Mucosa of rectum (tissue), 2 donors: ENCODE measurements at regions not wholly inside any gene's neighbourhood (a gene's known extent, or its start where the extent isn't known, plus 50 kb on each side); places are given as distances from the start of the nearest gene placed in this dataset.

Experiments
- H3K27ac ChIP-seq, 2 donors: one replicate each; pipeline ENCODE4 v1.7.0; 2013; ENCODE audit warnings: inconsistent platforms in 2 of 2, low read depth in 2 of 2, low read length in 2 of 2
- H3K27me3 ChIP-seq, 2 donors: one replicate each; pipeline ENCODE4 v1.7.0; 2013; ENCODE audit warnings: low read length in 2 of 2; ENCODE audit not compliant: control insufficient read depth in 2 of 2, insufficient read depth in 2 of 2
- H3K36me3 ChIP-seq, 2 donors: one replicate each; pipeline ENCODE4 v1.7.0; 2013; ENCODE audit warnings: low read length in 2 of 2; ENCODE audit not compliant: control insufficient read depth in 2 of 2, insufficient read depth in 2 of 2
- H3K4me1 ChIP-seq, 2 donors: one replicate each; pipeline ENCODE4 v1.7.0; 2013; ENCODE audit warnings: low read length in 2 of 2, mild to moderate bottlenecking in 1 of 2; ENCODE audit not compliant: control insufficient read depth in 2 of 2, insufficient read depth in 2 of 2
- H3K4me3 ChIP-seq, 2 donors: one replicate each; pipeline ENCODE4 v1.7.0; 2013; ENCODE audit warnings: low read length in 2 of 2
- H3K9ac ChIP-seq, 2 donors: one replicate each; pipeline ENCODE4 v1.7.0; 2013; ENCODE audit warnings: low read length in 2 of 2, low read depth in 1 of 2, mild to moderate bottlenecking in 1 of 2
- H3K9me3 ChIP-seq, 2 donors: one replicate each; pipeline ENCODE4 v1.7.0; 2013; ENCODE audit warnings: low read length in 2 of 2; ENCODE audit not compliant: control insufficient read depth in 2 of 2
- donor health status: healthy.
- donor health status: Normal muscosa, but diverticular disease.

DNA sequence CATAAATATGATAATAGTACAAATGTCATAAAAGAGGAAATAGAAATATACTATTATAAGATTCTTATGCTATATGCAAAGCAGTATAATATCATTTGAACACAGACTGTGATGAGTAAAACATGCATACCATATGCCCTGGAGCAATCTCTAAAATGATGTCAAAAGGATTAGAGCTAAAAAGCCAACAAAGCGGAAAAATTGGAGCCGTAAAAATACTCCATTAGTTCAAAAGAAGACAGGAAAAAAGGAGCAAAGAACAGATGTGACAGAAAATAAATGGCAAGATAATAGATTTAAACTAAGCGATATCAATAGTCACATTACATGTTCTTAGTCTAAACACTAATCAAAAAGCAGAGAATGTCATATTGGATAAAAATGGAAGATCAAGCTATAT, 191.0 kb upstream of the PLPP4 start:
- H3K9me3 ChIP-seq: no peaks in the 10 kb centered on the region
- H3K27me3 ChIP-seq: no peaks in the 10 kb centered on the region
- no peaks in the 10 kb centered on the region for H3K36me3 ChIP-seq

DNA sequence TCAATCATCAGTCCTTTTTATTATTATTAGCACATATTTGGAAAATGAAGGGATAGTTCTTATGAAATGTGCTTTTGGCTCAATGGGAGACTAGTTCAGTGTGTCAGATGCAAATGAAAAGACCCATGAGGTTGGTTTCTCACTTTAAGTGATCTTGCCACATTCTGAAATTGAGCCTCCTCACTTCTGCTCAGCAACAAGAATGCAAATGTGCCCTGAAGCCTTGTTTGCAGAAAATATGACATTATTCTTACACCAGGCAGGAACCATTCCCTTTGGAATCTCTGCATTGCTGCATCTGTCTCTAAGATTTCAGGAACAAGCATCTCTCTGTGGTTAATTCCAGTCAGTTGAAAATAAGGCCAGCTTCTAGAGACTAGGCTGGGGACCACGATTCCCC, 186.1 kb upstream of the PLPP4 start:
- H3K36me3 ChIP-seq: no peaks in the 10 kb centered on the region
- no peaks in the 10 kb centered on the region for H3K27me3 ChIP-seq
- no peak overlapping the region for H3K27ac ChIP-seq
- H3K9ac ChIP-seq: no peak overlapping the region
- no peaks in the 10 kb centered on the region for H3K9me3 ChIP-seq
- no peaks in the 10 kb centered on the region for H3K4me1 ChIP-seq
- no peak overlapping the region for H3K4me3 ChIP-seq

More for the DNA sequence above, 191.0 kb upstream of the PLPP4 start:
- H3K4me3 ChIP-seq: no peak overlapping the region
- no peaks in the 10 kb centered on the region for H3K4me1 ChIP-seq
- H3K9ac ChIP-seq: no peak overlapping the region
- H3K27ac ChIP-seq: no peak overlapping the region

DNA sequence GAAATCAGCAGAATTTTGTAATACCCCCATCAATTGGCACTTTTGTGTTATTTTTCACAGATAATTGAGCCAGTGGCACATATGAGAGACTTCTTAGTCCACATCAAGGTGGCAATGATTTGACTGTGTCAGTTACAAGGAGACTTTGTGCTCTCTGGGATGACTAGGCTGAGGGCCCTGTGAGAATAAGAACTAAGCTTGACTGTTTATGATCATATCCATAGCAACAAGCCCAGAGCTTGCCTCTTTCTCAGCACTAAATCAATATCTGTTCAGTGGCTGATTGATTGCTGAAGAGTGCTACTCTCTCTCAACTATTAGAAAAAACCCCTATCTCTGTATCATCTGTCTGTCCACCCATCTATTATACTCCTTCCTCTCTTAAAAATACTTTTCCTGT, 185.3 kb upstream of the PLPP4 start:
- Histone ChIP-seq H3K9ac (no peak overlapping the region), H3K27ac (no peak overlapping the region), H3K27me3 (no peaks in the 10 kb centered on the region), H3K36me3 (no peaks in the 10 kb centered on the region), H3K9me3 (no peaks in the 10 kb centered on the region), H3K4me1 (no peaks in the 10 kb centered on the region), H3K4me3 (no peak overlapping the region)

DNA sequence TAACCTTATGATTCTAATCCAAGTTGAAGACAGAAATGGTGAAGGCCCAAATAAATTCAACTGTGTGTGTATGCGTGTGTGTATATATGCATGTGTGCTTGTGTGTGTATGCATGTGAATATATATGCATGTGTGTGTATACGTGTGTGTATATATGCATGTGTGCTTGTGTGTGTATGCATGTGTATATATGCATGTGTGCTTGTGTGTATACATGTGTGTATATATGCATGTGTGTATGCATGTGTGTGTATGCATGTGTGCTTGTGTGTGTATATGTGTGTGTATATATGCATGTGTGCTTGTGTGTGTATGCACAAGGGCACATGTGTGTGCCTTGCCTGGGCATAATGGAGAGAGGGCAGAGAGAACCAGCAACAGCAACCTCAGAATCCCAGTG, 184.7 kb upstream of the PLPP4 start:
- no peaks in the 10 kb centered on the region for H3K36me3 ChIP-seq
- H3K27ac ChIP-seq: no peak overlapping the region
- H3K4me1 ChIP-seq: no peaks in the 10 kb centered on the region
- no peaks in the 10 kb centered on the region for H3K27me3 ChIP-seq
- no peaks in the 10 kb centered on the region for H3K9me3 ChIP-seq
- H3K9ac ChIP-seq: no peak overlapping the region
- H3K4me3 ChIP-seq: no peak overlapping the region

DNA sequence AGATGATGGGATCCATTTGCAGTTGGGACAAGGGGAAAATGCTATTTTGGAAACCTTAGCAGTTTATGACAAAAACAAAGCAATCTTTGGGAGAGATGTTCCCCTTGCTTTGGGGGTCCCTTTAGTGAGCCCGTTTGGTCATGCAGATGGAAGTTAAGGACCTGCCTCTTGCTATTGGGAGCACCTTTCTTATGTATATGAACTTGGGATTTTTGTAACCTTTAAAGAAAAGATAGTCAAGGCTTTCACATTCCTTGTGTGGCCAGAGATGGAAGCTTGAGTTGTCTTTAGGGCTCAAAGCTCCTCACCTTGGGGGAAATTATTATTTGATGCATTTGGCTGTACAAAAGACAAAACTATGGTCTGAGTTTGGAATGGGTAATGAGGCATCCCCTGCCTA, 179.0 kb upstream of the PLPP4 start:
- Histone ChIP-seq H3K27me3 (no peaks in the 10 kb centered on the region), H3K9me3 (no peaks in the 10 kb centered on the region), H3K9ac (no peak overlapping the region), H3K27ac (no peak overlapping the region), H3K4me1 (no peaks in the 10 kb centered on the region), H3K36me3 (no peaks in the 10 kb centered on the region), H3K4me3 (no peak overlapping the region)

DNA sequence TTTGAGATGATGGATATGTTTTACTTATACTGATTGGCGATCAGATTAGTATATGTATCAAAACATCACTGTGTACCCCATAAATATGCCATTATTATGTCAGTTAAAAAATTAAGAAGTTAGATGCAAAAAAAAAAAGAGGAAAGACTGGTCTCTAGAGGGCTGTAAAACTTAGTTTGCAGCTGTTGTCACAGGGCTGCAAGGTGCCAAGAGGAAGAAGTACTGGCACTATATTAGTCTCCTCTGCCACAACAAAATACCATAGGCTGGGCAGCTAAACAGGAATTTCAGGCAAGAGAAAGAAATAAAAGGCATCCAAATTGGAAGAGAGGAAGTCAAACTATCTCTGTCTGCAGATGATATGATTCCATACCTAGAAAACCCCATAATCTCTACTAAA, 177.8 kb upstream of the PLPP4 start:
- H3K36me3 ChIP-seq: no peaks in the 10 kb centered on the region
- no peaks in the 10 kb centered on the region for H3K9me3 ChIP-seq
- no peak overlapping the region for H3K27ac ChIP-seq
- no peaks in the 10 kb centered on the region for H3K4me1 ChIP-seq
- no peak overlapping the region for H3K4me3 ChIP-seq
- H3K27me3 ChIP-seq: no peaks in the 10 kb centered on the region
- no peak overlapping the region for H3K9ac ChIP-seq

DNA sequence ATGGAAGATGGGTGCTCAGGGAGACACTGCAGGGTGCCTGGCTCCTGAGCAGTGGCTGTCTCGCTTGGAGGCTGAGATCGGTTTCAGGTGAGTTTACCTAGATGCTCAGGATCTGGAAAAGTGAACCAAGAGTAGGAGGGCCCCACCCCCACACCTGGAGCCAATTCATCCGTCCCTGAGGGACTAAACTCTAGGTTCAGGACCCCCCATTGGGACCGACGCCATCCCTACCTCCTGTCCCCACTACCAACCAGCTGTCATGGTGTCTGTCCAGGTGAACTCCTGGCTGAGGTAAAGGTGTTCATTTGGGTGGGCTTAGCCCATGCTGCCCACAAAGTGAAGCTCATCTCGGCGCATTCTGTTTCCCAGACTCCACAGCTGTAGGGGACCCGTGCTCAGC, 174.6 kb upstream of the PLPP4 start:
- Histone ChIP-seq H3K27ac (no peak overlapping the region), H3K4me1 (no peaks in the 10 kb centered on the region), H3K9me3 (no peaks in the 10 kb centered on the region), H3K27me3 (no peaks in the 10 kb centered on the region), H3K4me3 (no peak overlapping the region), H3K9ac (no peak overlapping the region), H3K36me3 (no peaks in the 10 kb centered on the region)

DNA sequence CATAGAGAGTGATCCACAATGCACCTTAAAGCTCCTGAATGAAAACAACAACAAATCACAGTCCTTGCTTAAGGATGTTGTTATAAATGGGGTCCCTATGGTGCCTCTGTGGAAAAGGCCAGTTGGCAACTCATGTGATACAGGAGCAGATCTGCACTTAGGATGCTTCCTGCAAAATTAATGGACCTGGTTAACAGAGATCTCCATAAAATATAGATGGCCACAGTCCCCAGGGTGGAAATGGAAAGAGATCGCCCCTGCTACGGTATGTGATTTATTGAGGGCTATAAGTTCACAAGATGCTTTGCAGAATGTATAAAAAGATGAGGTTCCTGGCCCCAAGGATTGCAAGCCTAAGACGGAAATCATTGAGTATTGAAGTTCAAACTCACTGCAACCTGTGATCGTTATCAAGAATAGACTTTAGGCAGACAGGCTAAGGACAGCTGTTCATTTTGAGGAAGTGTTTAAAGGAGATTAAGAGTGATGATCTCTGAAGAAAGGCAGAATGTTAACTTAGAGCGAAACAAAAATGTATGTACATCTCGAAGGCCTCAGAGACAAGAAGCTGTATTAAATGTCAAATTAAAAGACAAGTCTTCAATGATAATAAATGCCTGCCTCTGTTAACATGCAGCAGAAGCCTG, 174.1 kb upstream of the PLPP4 start:
- no peaks in the 10 kb centered on the region for H3K36me3 ChIP-seq
- no peaks in the 10 kb centered on the region for H3K4me1 ChIP-seq
- H3K27ac ChIP-seq: no peak overlapping the region
- H3K9ac ChIP-seq: no peak overlapping the region
- no peak overlapping the region for H3K4me3 ChIP-seq
- H3K27me3 ChIP-seq: no peaks in the 10 kb centered on the region
- H3K9me3 ChIP-seq: no peaks in the 10 kb centered on the region

DNA sequence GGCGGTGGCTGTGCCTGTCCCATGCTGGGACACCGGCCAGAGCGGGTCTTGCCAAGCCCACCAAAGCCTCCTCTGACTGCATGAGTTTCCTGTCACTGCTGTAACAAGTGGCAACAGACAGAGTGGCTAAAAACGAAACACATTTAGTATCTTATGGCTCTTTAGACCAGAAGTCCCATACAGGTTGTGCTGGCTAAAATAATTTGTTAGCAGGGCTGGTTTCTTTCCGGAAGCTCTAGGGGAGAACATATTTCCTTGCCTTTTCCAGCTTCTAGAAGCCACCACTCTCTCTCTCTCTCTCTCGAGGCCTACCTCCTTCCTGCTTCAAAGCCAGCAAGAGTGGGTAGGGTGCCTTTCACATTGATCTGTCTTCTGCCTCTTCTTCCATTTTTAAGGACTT, 171.6 kb upstream of the PLPP4 start:
- Histone ChIP-seq H3K27me3 (no peaks in the 10 kb centered on the region), H3K9ac (no peak overlapping the region), H3K36me3 (no peaks in the 10 kb centered on the region), H3K4me3 (no peak overlapping the region), H3K27ac (no peak overlapping the region), H3K4me1 (no peaks in the 10 kb centered on the region), H3K9me3 (no peaks in the 10 kb centered on the region)

DNA sequence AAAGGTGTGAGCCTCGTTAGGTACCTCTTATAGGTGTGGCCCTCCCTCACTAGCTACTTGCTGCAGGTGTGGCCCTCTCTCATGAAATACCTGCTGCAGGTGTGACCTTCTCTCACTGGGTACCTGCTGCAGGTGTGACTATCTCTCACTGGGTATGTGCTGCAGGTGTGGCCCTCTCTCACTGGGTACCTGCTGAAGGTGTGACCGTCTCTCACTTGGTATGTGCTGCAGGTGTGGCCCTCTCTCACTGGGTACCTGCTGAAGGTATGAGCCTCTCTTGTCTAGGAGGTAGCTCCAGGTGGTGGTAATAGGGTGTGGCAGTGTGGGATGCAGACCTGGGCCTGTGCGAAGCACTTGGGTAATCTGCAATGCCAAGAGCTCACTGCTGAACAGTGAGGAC, 170.7 kb upstream of the PLPP4 start:
- no peaks in the 10 kb centered on the region for H3K36me3 ChIP-seq
- H3K9me3 ChIP-seq: no peaks in the 10 kb centered on the region
- no peaks in the 10 kb centered on the region for H3K4me1 ChIP-seq
- H3K4me3 ChIP-seq: no peak overlapping the region
- no peak overlapping the region for H3K27ac ChIP-seq
- no peak overlapping the region for H3K9ac ChIP-seq
- no peaks in the 10 kb centered on the region for H3K27me3 ChIP-seq

DNA sequence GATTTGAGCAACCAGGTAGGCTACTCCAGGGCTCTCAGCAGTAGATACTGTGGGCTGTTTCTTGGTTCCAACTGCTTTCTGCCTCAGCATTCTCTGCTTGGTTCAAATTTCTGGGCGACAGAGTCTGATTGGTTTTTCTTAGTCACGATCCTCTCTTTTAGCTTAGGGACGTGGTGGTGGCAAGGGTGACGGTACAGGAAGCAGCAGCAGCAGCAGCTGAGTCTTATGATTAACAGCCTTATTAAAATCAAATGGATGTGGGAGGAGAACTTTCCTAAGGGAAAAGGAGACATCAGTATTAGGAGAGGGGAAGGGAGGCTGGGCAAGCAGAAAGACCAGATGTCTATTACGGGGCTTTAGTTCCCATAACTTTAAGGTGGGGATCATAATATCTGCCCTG, 156.5 kb upstream of the PLPP4 start:
- H3K4me1 ChIP-seq: no peaks in the 10 kb centered on the region
- H3K9me3 ChIP-seq: no peaks in the 10 kb centered on the region
- no peak overlapping the region for H3K4me3 ChIP-seq
- no peaks in the 10 kb centered on the region for H3K27me3 ChIP-seq
- no peak overlapping the region for H3K9ac ChIP-seq
- no peaks in the 10 kb centered on the region for H3K36me3 ChIP-seq
- H3K27ac ChIP-seq: no peak overlapping the region
